Hematopoietic multipotent progenitor cell treated with erythropoietin and hydrocortisone succinate and interleukin-3 and kit ligand, for 8 days (in vitro differentiated cells): ENCODE measurements at regions not wholly inside any gene's neighbourhood (a gene's known extent, or its start where the extent isn't known, plus 50 kb on each side); places are given as distances from the start of the nearest gene placed in this dataset.

Experiments
- DNase-seq: peaks from one replicate; pipeline ENCODE4 v3.0.0-alpha.2; 2015

- no peak for DNase-seq
Observed at GRCh38 chr2:104734937-104735586, 118.9 kb upstream of the POU3F3 start.

DNA sequence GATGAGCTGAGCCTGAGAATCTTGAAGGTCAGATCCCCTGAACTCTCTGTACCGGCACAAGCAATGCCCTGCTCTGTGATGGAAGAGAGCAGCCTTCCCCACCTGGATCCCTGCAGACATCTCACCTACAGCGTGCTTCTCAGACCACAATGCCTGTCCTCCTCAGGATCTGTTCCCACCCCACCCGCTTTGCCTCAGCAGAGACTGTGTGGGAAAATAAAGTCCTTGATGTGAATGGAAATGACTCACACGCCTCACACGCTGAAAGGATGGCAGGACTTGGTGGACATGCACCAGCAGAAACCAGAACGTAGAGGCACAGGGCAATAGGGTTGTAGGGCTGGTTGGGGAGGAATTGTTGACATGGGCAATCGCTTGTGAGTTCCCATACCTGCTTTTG lies 117.9 kb upstream of the POU3F3 start:
- no peak for DNase-seq

- no peak for DNase-seq
Observed at GRCh38 chr2:104741860-104742259, 112.1 kb upstream of the POU3F3 start.

- DNase-seq: no peak
Observed at GRCh38 chr2:104744537-104744936, 109.4 kb upstream of the POU3F3 start.

DNA sequence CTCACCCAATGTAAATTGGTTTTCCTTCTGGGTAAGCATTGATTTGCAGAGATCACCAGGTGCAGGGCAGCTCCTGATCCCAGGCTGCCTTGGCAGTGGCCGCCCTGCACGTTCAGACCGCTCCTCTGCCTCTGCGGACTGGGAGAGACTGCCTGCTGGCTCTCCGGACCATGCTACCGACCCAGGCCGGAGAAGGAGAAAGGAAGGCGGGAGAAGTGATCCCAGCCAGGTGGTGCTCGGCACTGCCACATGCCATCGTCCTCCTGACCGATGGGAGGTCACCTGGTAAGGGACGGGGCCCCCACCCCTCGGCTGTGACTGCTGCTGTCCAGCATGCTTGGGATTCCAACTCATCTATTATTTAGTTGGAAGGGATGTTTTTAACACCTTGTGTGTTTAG lies 108.1 kb upstream of the POU3F3 start:
- DNase-seq: no peak

- DNase-seq: no peak
Observed at GRCh38 chr2:104746299-104746698, 107.6 kb upstream of the POU3F3 start.

DNA sequence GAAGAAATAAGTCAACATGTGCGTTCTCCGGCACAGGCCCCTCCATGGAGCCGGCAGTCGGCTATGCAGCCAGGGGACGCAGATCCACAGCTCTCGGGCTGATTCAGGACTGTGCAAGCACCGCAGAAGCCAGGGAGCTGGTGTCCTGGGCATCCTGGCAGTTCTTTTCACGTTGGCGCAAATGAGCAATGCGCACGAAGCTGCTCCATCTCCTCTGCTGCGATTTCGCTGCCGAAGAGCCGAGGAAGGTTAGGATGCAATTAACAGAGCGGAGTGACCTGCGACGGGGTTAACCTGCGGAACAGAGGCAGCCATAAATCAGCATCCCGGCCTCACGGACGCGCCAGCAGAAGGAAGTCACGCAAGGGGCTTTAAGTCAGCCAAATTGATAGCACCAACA lies 107.1 kb upstream of the POU3F3 start:
- no peak for DNase-seq

- DNase-seq: no peak
Observed at GRCh38 chr2:104749856-104750460, 104.0 kb upstream of the POU3F3 start.

- no peak for DNase-seq
Observed at GRCh38 chr2:104752504-104752903, 101.4 kb upstream of the POU3F3 start.

GRCh38 chr2:104755026-104755878 lies 98.7 kb upstream of the POU3F3 start:
- no peak for DNase-seq

DNA sequence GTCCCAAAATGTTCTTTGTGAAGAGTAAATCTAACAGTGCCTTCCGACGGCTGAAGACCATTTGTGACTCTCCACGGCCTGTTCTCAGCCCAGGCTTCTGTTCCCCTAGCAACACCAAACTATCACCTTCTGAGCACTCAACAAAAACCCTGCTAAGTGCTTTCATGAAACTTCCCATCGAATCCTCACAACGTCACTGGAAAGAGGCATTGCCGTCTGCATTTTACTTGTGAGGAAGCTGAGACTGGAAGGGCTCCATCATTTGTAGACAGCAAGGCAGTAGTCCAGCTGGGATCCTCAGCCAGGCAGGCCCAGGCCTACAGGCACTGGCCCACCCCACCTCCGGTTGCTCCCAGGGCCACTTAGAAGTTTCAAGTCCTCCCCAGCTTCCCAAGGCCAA lies 97.8 kb upstream of the POU3F3 start:
- no peak for DNase-seq

DNA sequence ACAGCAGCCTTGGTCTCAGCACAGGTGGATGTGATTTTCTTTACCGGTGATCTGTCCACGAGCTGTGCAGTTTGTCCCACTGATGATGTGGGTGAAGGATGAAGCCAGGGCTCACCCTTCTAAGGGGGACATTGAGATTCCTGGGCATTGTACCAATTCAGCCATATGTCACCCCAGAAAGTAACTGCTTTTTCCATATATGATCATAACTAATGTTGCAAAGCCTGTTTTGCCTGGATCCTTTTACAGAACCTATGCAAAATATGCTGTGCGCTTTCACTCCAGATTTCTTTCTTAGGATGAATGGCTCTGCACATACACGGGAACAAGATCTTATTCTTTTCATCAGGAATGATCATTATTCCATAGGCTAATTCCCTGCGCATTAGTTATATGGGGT lies 96.9 kb upstream of the POU3F3 start:
- DNase-seq: no peak

DNA sequence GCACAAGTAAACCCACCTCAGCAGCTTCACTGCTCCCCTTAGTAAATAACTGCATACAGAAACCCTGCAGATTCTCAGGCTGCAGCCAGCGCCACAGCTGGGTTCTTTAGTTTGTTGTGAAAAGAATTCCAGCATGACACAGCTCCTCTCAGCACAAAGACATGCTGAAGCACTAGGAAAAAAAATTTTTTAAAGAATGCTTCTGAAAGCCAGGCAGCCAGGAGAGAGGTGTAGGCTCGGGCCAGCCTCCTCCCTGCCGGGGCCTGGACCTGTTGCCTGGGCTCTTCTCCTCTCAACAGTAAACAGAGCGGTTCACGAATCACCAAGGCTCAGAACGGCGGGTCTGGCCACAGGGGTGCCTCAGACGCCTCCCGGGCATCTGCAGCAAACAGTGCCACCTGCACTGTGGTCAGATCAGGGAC lies 95.7 kb upstream of the POU3F3 start:
- DNase-seq: no peak

DNA sequence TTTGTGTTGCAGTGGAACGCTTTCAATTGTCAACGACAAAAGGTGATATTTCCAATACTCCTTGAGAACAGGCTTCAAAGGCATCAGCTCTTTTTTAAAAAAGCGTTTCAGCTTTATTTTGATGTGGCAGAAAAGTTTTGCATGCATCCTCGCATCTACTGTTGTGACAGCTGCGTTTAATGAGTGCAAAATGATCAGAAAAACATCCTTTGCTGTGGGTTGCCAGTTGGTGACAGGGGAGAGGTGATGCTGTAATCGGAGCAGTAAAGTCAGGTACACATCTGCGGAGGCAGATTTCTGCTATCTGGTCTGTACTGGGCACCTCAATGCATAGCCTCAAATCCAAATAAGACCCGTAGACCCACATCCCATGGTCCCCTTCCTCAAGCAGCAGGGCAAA lies 91.9 kb upstream of the POU3F3 start:
- no peak for DNase-seq

GRCh38 chr2:104766683-104767082 lies 87.2 kb upstream of the POU3F3 start:
- no peak for DNase-seq

- no peak for DNase-seq
Observed at GRCh38 chr2:104768694-104769093, 85.2 kb upstream of the POU3F3 start.

DNA sequence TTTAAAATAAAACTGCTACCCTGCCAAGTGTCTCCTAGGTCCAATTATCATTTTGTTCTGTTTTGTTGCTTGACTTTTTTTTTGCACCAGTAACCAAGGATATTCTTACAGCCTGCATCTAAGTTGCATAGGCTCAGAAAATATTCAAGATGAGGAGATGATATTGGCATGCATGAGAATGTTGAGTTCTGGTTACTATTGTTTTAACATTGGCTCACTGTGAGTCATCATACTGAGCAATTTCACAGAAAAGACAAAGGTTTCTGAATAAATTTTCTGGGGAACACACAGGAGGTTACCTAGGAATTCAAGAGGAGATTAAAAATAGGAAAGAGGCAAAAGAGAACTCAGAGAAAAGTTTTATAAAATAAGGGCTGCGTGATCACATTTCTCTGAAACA lies 84.8 kb upstream of the POU3F3 start:
- DNase-seq: no peak

- no peak for DNase-seq
Observed at GRCh38 chr2:104772996-104773395, 80.9 kb upstream of the POU3F3 start.

GRCh38 chr2:104774631-104775030 lies 79.3 kb upstream of the POU3F3 start:
- no peak for DNase-seq

DNA sequence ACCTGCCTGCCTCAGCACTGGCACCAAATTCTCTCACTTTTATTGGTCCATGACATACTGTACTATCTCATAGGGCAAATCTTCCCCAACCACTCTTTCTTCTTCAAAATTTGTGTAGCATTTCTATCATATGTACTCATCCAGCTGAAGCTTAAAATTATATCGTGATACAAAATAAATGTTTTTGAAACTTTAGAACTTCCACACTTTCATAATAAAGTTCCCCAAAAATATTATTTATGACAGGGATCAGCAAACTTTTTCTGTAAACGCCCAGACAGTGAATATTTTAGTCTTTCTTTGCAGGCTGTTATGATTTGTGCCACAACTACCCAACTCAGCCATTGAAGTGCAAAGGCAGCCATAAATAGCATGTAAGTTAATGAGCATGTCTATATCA lies 76.2 kb upstream of the POU3F3 start:
- DNase-seq: no peak

- DNase-seq: no peak
Observed at GRCh38 chr2:104781151-104781550, 72.8 kb upstream of the POU3F3 start.

- DNase-seq: no peak
Observed at GRCh38 chr2:104784264-104784663, 69.7 kb upstream of the POU3F3 start.

DNA sequence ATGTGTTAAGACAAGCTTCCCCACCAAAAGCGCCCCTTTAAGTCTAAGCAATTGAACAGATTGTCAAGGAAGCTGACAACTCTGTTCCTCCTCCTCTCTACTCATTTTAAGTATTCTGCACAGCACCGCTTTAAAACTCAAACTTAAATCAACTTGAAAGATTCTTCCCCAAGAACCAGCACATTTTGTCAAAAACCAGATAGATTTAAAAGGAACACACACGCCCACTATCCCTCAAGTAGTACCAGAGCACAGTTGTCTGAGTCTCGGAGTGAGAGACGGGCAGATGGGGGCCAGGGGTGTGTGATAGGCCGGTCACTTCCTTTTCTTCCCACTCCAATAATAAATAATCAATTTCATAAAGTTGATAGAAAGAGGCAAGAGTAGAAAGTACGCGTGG lies 67.7 kb upstream of the POU3F3 start:
- DNase-seq: no peak

- no peak for DNase-seq
Observed at GRCh38 chr2:104786821-104787220, 67.1 kb upstream of the POU3F3 start.
